Cardiac fibroblast (primary cell): ENCODE measurements at regions not wholly inside any gene's neighbourhood (a gene's known extent, or its start where the extent isn't known, plus 50 kb on each side); places are given as distances from the start of the nearest gene placed in this dataset.

ENCODE experiments used
- DNase-seq, 2 donors: peaks; one replicate each; pipeline versions ENCODE4 v3.0.0 to v3.0.0-alpha.2; 2010; ENCODE audit warnings: low read depth in 2 of 2
- H3K4me3 ChIP-seq, 2 donors: replicated peaks in 1 of 2; 1 replicate in 1 of 2; 2 replicates in 1 of 2; pipeline ENCODE4 v1.5.1; 2011; ENCODE audit warnings: low read depth in 2 of 2, low read length in 2 of 2, mild to moderate bottlenecking in 2 of 2, moderate library complexity in 1 of 2
- CTCF ChIP-seq: IDR thresholded peaks from one replicate; pipeline ENCODE4 v1.5.1; 2011; ENCODE audit warnings: low read depth, mild to moderate bottlenecking, low read length, inconsistent platforms

DNA sequence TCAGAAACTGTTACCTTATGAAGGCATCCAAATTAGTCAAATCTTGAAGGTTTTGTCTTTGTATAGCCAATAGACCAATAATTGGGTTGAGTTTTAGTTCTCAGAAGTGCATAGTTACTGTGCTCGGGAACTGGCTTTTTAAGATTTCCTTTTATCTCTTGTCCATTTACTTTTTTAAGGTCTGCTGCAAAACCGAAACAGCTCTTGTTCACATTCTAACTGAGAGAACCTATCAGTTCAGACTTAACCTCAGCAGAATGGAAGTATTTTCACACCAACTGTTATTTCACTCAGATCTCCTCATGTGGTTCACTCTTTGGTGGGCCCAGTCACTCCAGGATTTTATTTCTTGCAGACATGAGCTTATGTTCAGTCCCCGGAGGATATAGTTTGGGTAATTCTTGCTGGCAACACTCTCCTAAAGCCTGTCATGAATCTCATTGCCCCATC is 55.5 kb downstream of the TPBG start:
- no peak for DNase-seq
- no peak overlapping the region for H3K4me3 ChIP-seq
- TF ChIP-seq CTCF = no peak

DNA sequence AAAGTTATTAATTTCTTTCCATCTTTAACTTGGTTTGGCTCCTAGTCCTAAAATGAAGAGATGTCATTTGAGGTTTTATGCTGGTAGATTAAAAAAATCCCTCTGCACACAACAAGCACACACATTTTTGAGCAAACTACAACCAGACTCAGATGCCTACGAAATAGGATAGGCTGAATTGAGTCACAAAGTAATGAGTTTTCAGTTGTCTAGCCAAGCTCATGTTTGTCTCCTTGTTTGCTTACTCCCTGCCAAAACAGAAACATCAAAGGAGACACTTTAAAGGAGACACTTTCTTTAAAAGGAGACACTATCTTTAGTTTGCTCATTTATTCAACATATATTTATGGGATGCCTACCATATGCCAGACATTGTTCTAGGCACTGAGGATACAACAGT is 56.2 kb downstream of the TPBG start:
- no peak overlapping the region for H3K4me3 ChIP-seq
- peak in 1 of 2 donors; percentile 46 for DNase-seq
- no peak for TF ChIP-seq CTCF

DNA sequence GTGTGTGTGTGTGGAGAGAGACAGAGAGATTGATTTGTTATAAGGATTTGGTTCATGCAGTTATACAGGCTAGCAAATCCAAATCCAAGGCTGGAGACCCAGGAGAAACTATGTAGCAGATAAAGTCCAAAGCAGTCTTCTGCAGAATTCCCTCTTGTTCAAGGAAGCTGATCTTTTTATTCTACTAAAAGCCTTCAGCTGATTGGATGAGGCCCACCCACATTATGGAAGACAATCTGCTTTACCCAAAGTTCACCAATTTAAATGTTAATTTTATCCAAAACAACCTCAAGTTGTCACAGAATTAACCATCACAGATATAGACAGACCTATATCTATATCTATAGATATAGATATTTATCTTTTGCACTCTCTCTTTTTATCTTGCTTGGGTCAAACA is 67.0 kb downstream of the TPBG start:
- DNase-seq = no peak
- TF ChIP-seq CTCF = no peak
- H3K4me3 ChIP-seq = no peak overlapping the region

- H3K4me3 ChIP-seq = no peak overlapping the region
- no peak for TF ChIP-seq CTCF
- DNase-seq = no peak
Measured at GRCh38 chr6:82436740-82437139, 73.1 kb downstream of the TPBG start.

DNA sequence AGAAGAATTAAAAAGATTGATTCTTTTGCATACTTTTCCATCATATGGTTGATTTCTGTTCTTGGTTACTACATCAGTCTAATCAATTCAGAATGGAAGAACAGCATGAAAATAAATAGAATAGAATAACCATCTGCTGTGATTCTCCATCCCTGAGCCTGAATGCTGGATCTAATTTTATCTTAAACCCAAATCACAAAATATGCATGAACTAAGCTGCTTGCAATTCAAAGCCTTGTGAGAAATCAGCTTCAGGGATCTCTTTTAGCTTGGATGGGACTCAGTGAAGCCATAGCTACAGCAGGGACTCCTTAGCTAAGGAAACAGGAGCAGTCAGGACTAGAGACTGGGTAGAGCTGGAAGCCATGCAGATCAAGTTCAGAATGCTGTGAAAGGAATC is 74.1 kb downstream of the TPBG start:
- no peak for DNase-seq
- TF ChIP-seq CTCF = no peak
- no peak overlapping the region for H3K4me3 ChIP-seq

DNA sequence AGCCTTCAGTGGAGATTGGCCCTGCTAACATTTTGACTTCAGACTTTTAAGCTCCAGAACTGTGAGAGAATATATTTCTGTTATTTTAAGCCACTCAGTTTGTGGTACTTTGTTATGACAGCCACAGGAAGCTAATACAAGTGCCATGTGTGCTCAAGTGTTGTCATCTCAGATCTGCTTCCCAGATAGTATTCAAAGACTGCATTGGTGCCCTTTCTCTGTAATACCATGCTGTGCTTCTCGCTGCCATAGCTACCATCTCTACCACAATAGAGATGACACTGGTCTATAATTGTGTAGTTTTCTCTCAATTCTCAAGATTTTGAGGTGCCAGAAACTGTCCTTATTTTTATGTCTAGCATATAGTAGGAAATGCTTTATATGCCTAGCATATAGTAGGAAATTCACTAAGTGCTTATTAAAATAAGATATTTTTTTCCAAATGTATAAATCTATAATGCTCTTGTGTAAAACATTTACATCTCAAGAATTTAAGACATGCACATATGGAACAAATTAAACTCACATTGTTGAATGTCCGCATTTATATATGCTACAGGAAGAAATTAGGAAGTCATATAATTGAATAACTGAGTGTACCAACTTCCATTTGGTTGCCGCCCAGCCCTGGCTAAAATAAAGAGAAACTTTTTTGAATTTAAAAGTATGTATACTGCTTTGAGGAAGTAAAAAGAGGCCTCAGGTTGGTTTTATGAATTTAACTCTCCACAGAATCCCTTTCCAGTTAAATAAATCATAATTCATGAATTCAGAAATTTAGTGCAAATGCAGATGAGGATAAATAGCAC is 77.6 kb downstream of the TPBG start:
- TF ChIP-seq CTCF = no peak
- no peak for DNase-seq
- H3K4me3 ChIP-seq = no peak overlapping the region
